Fibroblast of skin of right quadriceps (primary cell): ENCODE measurements at regions not wholly inside any gene's neighbourhood (a gene's known extent, or its start where the extent isn't known, plus 50 kb on each side); places are given as distances from the start of the nearest gene placed in this dataset.
"Not testable (repeated sequence)": the region's sequence is repeated elsewhere in the genome, so short reads cannot be mapped to it uniquely, and the experiment has no call there.

ENCODE experiments used
- DNase-seq: peaks from one replicate; pipeline ENCODE4 v3.0.0-alpha.2; 2013

GRCh38 chr5:118603278-118603677 lies 385.1 kb downstream of the DTWD2 start:
- DNase-seq: no peak

- no peak for DNase-seq
Measured at GRCh38 chr5:118598311-118598710, 390.0 kb downstream of the DTWD2 start.

GRCh38 chr5:118597543-118597942 lies 390.8 kb downstream of the DTWD2 start:
- DNase-seq: no peak

- no peak for DNase-seq
Measured at GRCh38 chr5:118596255-118596654, 392.1 kb downstream of the DTWD2 start.

- DNase-seq: no peak
Measured at GRCh38 chr5:118593003-118593328, 395.4 kb downstream of the DTWD2 start.

- no peak for DNase-seq
Measured at GRCh38 chr5:118592229-118593002, 395.9 kb downstream of the DTWD2 start.

- DNase-seq: no peak
Measured at GRCh38 chr5:118590806-118591205, 397.5 kb downstream of the DTWD2 start.

GRCh38 chr5:118580949-118581348 lies 407.4 kb downstream of the DTWD2 start:
- DNase-seq: peak; percentile 78

GRCh38 chr5:118578093-118578492 lies 410.3 kb downstream of the DTWD2 start:
- DNase-seq: no peak

- DNase-seq: no peak
Measured at GRCh38 chr5:118577621-118578020, 410.7 kb downstream of the DTWD2 start.

GRCh38 chr5:118570276-118570675 lies 418.1 kb downstream of the DTWD2 start:
- not testable (repeated sequence) for DNase-seq

GRCh38 chr5:118569596-118569995 lies 418.8 kb downstream of the DTWD2 start:
- not testable (repeated sequence) for DNase-seq

GRCh38 chr5:118565335-118565971 lies 422.9 kb downstream of the DTWD2 start:
- DNase-seq: no peak

- no peak for DNase-seq
Measured at GRCh38 chr5:118561971-118562370, 426.4 kb downstream of the DTWD2 start.

- no peak for DNase-seq
Measured at GRCh38 chr5:118561235-118561634, 427.1 kb downstream of the DTWD2 start.

GRCh38 chr5:118558871-118559270 lies 429.5 kb downstream of the DTWD2 start:
- DNase-seq: peak; percentile 57

- peak; percentile 98 for DNase-seq
Measured at GRCh38 chr5:118557251-118557661, 431.1 kb downstream of the DTWD2 start.

GRCh38 chr5:118556792-118557191 lies 431.6 kb downstream of the DTWD2 start:
- DNase-seq: no peak

GRCh38 chr5:118555727-118556126 lies 432.6 kb downstream of the DTWD2 start:
- DNase-seq: no peak

GRCh38 chr5:118554981-118555380 lies 433.4 kb downstream of the DTWD2 start:
- DNase-seq: no peak

GRCh38 chr5:118554241-118554640 lies 434.1 kb downstream of the DTWD2 start:
- no peak for DNase-seq

- DNase-seq: peak; percentile 100
Measured at GRCh38 chr5:118553662-118554061, 434.7 kb downstream of the DTWD2 start.

- DNase-seq: no peak
Measured at GRCh38 chr5:118552731-118553360, 435.5 kb downstream of the DTWD2 start.

- DNase-seq: no peak
Measured at GRCh38 chr5:118552146-118552545, 436.2 kb downstream of the DTWD2 start.
